Ovary (tissue), 3 donors: ENCODE measurements at regions not wholly inside any gene's neighbourhood (a gene's known extent, or its start where the extent isn't known, plus 50 kb on each side); places are given as distances from the start of the nearest gene placed in this dataset.

ENCODE experiments used
- POLR2A ChIP-seq: fragments of 450-650 bp; IDR thresholded peaks from one replicate; pipeline ENCODE4 v1.6.1; 2017; ENCODE audit warnings: antibody characterized with exemption, mild to moderate bottlenecking, moderate library complexity
- TF ChIP-seq, protein P1 (sequence below), 3 donors: fragments of 450-650 bp in 2 of 3; fragments of 200-600 bp in 1 of 3; IDR thresholded peaks; one replicate each; pipeline versions ENCODE4 v1.5.1 to v1.8.0; 2016 to 2022; ENCODE audit warnings: antibody characterized with exemption in 3 of 3, mild to moderate bottlenecking in 1 of 3
- donor health status: DM: no; HTN: no; CAD: no.

DNA sequence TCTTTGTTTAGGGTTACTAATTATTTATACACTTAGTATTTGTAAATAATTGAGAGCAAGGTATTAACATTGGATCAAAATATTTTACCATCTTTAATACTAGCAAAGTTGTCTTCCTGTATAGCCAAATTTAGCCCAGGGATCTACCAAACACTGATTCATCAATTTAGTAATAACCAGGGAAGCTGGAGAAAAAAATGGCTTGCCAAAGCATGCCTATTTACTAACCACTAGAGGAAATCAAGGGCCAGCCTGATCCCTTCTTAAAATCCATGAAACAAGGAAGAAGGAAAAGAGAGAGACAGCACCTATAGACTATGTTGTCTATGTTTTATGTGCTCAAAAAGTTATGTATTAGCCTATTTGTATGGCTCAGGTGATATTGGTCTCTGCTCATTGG is 450.3 kb upstream of the GJE1 start:
- TF ChIP-seq, protein P1, sequence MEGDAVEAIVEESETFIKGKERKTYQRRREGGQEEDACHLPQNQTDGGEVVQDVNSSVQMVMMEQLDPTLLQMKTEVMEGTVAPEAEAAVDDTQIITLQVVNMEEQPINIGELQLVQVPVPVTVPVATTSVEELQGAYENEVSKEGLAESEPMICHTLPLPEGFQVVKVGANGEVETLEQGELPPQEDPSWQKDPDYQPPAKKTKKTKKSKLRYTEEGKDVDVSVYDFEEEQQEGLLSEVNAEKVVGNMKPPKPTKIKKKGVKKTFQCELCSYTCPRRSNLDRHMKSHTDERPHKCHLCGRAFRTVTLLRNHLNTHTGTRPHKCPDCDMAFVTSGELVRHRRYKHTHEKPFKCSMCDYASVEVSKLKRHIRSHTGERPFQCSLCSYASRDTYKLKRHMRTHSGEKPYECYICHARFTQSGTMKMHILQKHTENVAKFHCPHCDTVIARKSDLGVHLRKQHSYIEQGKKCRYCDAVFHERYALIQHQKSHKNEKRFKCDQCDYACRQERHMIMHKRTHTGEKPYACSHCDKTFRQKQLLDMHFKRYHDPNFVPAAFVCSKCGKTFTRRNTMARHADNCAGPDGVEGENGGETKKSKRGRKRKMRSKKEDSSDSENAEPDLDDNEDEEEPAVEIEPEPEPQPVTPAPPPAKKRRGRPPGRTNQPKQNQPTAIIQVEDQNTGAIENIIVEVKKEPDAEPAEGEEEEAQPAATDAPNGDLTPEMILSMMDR (IDR thresholded peaks at IDR 0.05), result no peak
- TF ChIP-seq POLR2A, result no peak
